ENCODE measurements at regions not wholly inside any gene's neighbourhood (a gene's known extent, or its start where the extent isn't known, plus 50 kb on each side); places are given as distances from the start of the nearest gene placed in this dataset.

GRCh38 chr14:94857950-94858349 is 88.0 kb upstream of the GSC start:
- H3K4me1 ChIP-seq = no peaks in the 10 kb centered on the region
- H3K27me3 ChIP-seq = no peaks in the 10 kb centered on the region
- ATAC-seq (no peak), DNase-seq (no peak)
- H3K27ac ChIP-seq = no peak overlapping the region
- intact Hi-C loops (cut with DNase I) = no loop called here
- 63% methylated on average over 3 of the region's 5 CpGs for WGBS (ENCODE audit: insufficient coverage, low coverage, low lambda C conversion rate, missing lambda C conversion rate)
- H3K36me3 ChIP-seq = no peaks in the 10 kb centered on the region
- no peaks in the 10 kb centered on the region for H3K9me3 ChIP-seq
- TF ChIP-seq POLR2A (IDR thresholded peaks at IDR 0.05) (no peak), CTCF (IDR thresholded peaks at IDR 0.05) (no peak)
- H3K4me3 ChIP-seq = no peak overlapping the region

GRCh38 chr14:94853920-94854319 is 84.0 kb upstream of the GSC start:
- Histone ChIP-seq H3K4me1 (no peaks in the 10 kb centered on the region), H3K27me3 (no peaks in the 10 kb centered on the region), H3K27ac (no peak overlapping the region), H3K9me3 (no peaks in the 10 kb centered on the region), H3K4me3 (no peak overlapping the region), H3K36me3 (no peaks in the 10 kb centered on the region)
- TF ChIP-seq CTCF (IDR thresholded peaks at IDR 0.05) (no peak), POLR2A (IDR thresholded peaks at IDR 0.05) (no peak)
- DNase-seq (no peak), ATAC-seq (no peak)
- WGBS (ENCODE audit: insufficient coverage, low coverage, low lambda C conversion rate, missing lambda C conversion rate) = no CpG with 5 or more reads among the region's 3 CpGs
- intact Hi-C loops (cut with DNase I) = no loop called here

- DNase-seq (no peak), ATAC-seq (no peak)
- 71% methylated on average over 12 of the region's 16 CpGs for WGBS (ENCODE audit: insufficient coverage, low coverage, low lambda C conversion rate, missing lambda C conversion rate)
- TF ChIP-seq POLR2A (IDR thresholded peaks at IDR 0.05) (no peak), CTCF (IDR thresholded peaks at IDR 0.05) (no peak)
- intact Hi-C loops (cut with DNase I) = no loop called here
- Histone ChIP-seq H3K36me3 (no peaks in the 10 kb centered on the region), H3K27ac (no peak overlapping the region), H3K4me3 (no peak overlapping the region), H3K4me1 (no peaks in the 10 kb centered on the region), H3K27me3 (no peaks in the 10 kb centered on the region), H3K9me3 (no peaks in the 10 kb centered on the region)
These were observed 80.6 kb upstream of the GSC start for GRCh38 chr14:94850309-94851211.

GRCh38 chr14:94844593-94845152 is 74.8 kb upstream of the GSC start:
- WGBS (ENCODE audit: insufficient coverage, low coverage, low lambda C conversion rate, missing lambda C conversion rate) = 63% methylated on average over 9 of the region's 10 CpGs
- H3K9me3 ChIP-seq = no peaks in the 10 kb centered on the region
- TF ChIP-seq CTCF (IDR thresholded peaks at IDR 0.05) = no peak
- H3K4me3 ChIP-seq = no peak overlapping the region
- no peaks in the 10 kb centered on the region for H3K36me3 ChIP-seq
- H3K27me3 ChIP-seq = no peaks in the 10 kb centered on the region
- ATAC-seq = no peak
- H3K27ac ChIP-seq = no peak overlapping the region
- intact Hi-C loops (cut with DNase I) = no loop called here
- no peak for DNase-seq
- H3K4me1 ChIP-seq = no peaks in the 10 kb centered on the region

All from right lobe of liver (tissue), 6 donors.